ENCODE measurements at regions not wholly inside any gene's neighbourhood (a gene's known extent, or its start where the extent isn't known, plus 50 kb on each side); places are given as distances from the start of the nearest gene placed in this dataset.

- Mint-ChIP-seq H3K4me3 (no peak overlapping the region), H3K36me3 (no peaks in the 10 kb centered on the region), H3K27ac (no peak overlapping the region), H3K27me3 (no peaks in the 10 kb centered on the region), H3K9me3 (no peaks in the 10 kb centered on the region), H3K4me1 (ENCODE audit: unreplicated experiment) (no peaks in the 10 kb centered on the region)
- no peak for DNase-seq (ENCODE audit: extremely low spot score, unreplicated experiment)
- TF ChIP-seq CTCF (conservative IDR thresholded peaks at IDR 0.05): no peak
Observed at GRCh38 chr12:59963546-59963945, 367.7 kb downstream of the SLC16A7 start.

- no peak for TF ChIP-seq CTCF (conservative IDR thresholded peaks at IDR 0.05)
- no peaks in the 10 kb centered on the region for H3K36me3 Mint-ChIP-seq
Observed at GRCh38 chr12:59972905-59973304, 377.1 kb downstream of the SLC16A7 start.

GRCh38 chr12:59973515-59973914, 377.7 kb downstream of the SLC16A7 start:
- Mint-ChIP-seq H3K36me3 (no peaks in the 10 kb centered on the region), H3K9me3 (no peaks in the 10 kb centered on the region), H3K4me1 (ENCODE audit: unreplicated experiment) (no peaks in the 10 kb centered on the region), H3K27me3 (no peaks in the 10 kb centered on the region), H3K4me3 (no peak overlapping the region), H3K27ac (no peak overlapping the region)
- TF ChIP-seq CTCF (conservative IDR thresholded peaks at IDR 0.05): no peak
- DNase-seq (ENCODE audit: extremely low spot score, unreplicated experiment): no peak

More at GRCh38 chr12:59972905-59973304, 377.1 kb downstream of the SLC16A7 start:
- no peak overlapping the region for H3K4me3 Mint-ChIP-seq
- H3K4me1 Mint-ChIP-seq (ENCODE audit: unreplicated experiment): no peaks in the 10 kb centered on the region
- H3K9me3 Mint-ChIP-seq: no peaks in the 10 kb centered on the region
- H3K27me3 Mint-ChIP-seq: no peaks in the 10 kb centered on the region
- no peak overlapping the region for H3K27ac Mint-ChIP-seq
- DNase-seq (ENCODE audit: extremely low spot score, unreplicated experiment): no peak

- TF ChIP-seq CTCF (conservative IDR thresholded peaks at IDR 0.05): no peak
- H3K4me3 Mint-ChIP-seq: no peak overlapping the region
- no peaks in the 10 kb centered on the region for H3K27me3 Mint-ChIP-seq
- H3K9me3 Mint-ChIP-seq: no peaks in the 10 kb centered on the region
- DNase-seq (ENCODE audit: extremely low spot score, unreplicated experiment): no peak
- H3K4me1 Mint-ChIP-seq (ENCODE audit: unreplicated experiment): no peaks in the 10 kb centered on the region
- no peaks in the 10 kb centered on the region for H3K36me3 Mint-ChIP-seq
- no peak overlapping the region for H3K27ac Mint-ChIP-seq
Observed at GRCh38 chr12:59977779-59978178, 381.9 kb downstream of the SLC16A7 start.

- no peaks in the 10 kb centered on the region for H3K27me3 Mint-ChIP-seq
- DNase-seq (ENCODE audit: extremely low spot score, unreplicated experiment): no peak
- H3K36me3 Mint-ChIP-seq: no peaks in the 10 kb centered on the region
- H3K4me1 Mint-ChIP-seq (ENCODE audit: unreplicated experiment): no peaks in the 10 kb centered on the region
- H3K4me3 Mint-ChIP-seq: no peak overlapping the region
- no peak overlapping the region for H3K27ac Mint-ChIP-seq
- H3K9me3 Mint-ChIP-seq: no peaks in the 10 kb centered on the region
- TF ChIP-seq CTCF (conservative IDR thresholded peaks at IDR 0.05): no peak
Observed at GRCh38 chr12:59980476-59980875, 384.6 kb downstream of the SLC16A7 start.

- no peaks in the 10 kb centered on the region for H3K9me3 Mint-ChIP-seq
- DNase-seq (ENCODE audit: extremely low spot score, unreplicated experiment): no peak
- no peaks in the 10 kb centered on the region for H3K27me3 Mint-ChIP-seq
- no peaks in the 10 kb centered on the region for H3K36me3 Mint-ChIP-seq
- H3K4me1 Mint-ChIP-seq (ENCODE audit: unreplicated experiment): no peaks in the 10 kb centered on the region
- no peak for TF ChIP-seq CTCF (conservative IDR thresholded peaks at IDR 0.05)
- no peak overlapping the region for H3K27ac Mint-ChIP-seq
- H3K4me3 Mint-ChIP-seq: no peak overlapping the region
Observed at GRCh38 chr12:59999291-59999690, 403.5 kb downstream of the SLC16A7 start.
